Vagina (tissue), 2 donors: ENCODE measurements at regions not wholly inside any gene's neighbourhood (a gene's known extent, or its start where the extent isn't known, plus 50 kb on each side); places are given as distances from the start of the nearest gene placed in this dataset. TPM values are rescaled to one million over a fixed set of nuclear protein-coding genes. Genes with fewer than 3 reads are reported as not detected.

ENCODE experiments used
- DNase-seq, 2 donors: peaks; one replicate each; pipeline ENCODE4 v3.0.0-alpha.2; 2017; ENCODE audit errors: extremely low spot score in 2 of 2
- H3K27ac ChIP-seq: fragments of 200-600 bp; sonication (generic); one replicate; pipeline ENCODE4 v1.5.1; 2019
- H3K27me3 ChIP-seq: fragments of 200-600 bp; sonication (generic); one replicate; pipeline ENCODE4 v1.5.1; 2019
- H3K36me3 ChIP-seq, 2 donors: fragments of 200-600 bp; sonication (generic); one replicate each; pipeline ENCODE4 v1.5.1; 2017 to 2019
- H3K4me1 ChIP-seq: fragments of 200-600 bp; sonication (generic); one replicate; pipeline ENCODE4 v1.5.1; 2019
- H3K4me3 ChIP-seq, 2 donors: fragments of 200-600 bp; sonication (generic); 1 replicate in 1 of 2; 2 replicates in 1 of 2; pipeline ENCODE4 v1.5.1; 2016 to 2019
- H3K9me3 ChIP-seq: fragments of 200-600 bp; sonication (generic); one replicate; pipeline ENCODE4 v1.5.1; 2019
- CTCF ChIP-seq, 3 experiments: fragments of 450-650 bp in 2 of 3; fragments of 200-600 bp in 1 of 3; sonication (generic) in 1 of 3; IDR thresholded peaks; one replicate each; pipeline ENCODE4 v1.5.1; 2017 to 2019; ENCODE audit warnings: antibody characterized with exemption in 3 of 3, mild to moderate bottlenecking in 2 of 3, moderate library complexity in 2 of 3
- POLR2A ChIP-seq, 2 donors: fragments of 450-650 bp; IDR thresholded peaks; one replicate each; pipeline ENCODE4 v1.6.1; 2017; ENCODE audit warnings: antibody characterized with exemption in 2 of 2, mild to moderate bottlenecking in 2 of 2, moderate library complexity in 2 of 2
- intact Hi-C: fragments of 100-400 bp; cut with DNase I; formaldehyde crosslinking; loops from one replicate; pipeline ENCODE4 v1.15.1; 2023
- small RNA-seq: library from RNA; depleted of rRNA; stranded (forward); fragments of <200 nt; gene quantifications from one replicate; pipeline ENCODE3, GENCODE V24; 2016

- no peak for TF ChIP-seq POLR2A (IDR thresholded peaks at IDR 0.05)
- TF ChIP-seq CTCF (IDR thresholded peaks at IDR 0.05), result peak in 2 of 3 experiments; percentile 22 to 26
- Histone ChIP-seq H3K4me3 (no peak overlapping the region), H3K27me3 (no peaks in the 10 kb centered on the region), H3K36me3 (no peaks in the 10 kb centered on the region), H3K9me3 (no peaks in the 10 kb centered on the region), H3K27ac (no peak overlapping the region), H3K4me1 (no peaks in the 10 kb centered on the region)
- DNase-seq, result no peak
- intact Hi-C loops, result no loop called here
Measured at GRCh38 chrX:71859637-71860036, 51.0 kb upstream of the NHSL2 start.

Small RNA genes lying in the stretch of these regions (small RNA-seq; reads per million reads assigned to genes)
- not detected for gene BX276092.3
